DOHH2 (cell line): ENCODE measurements at regions not wholly inside any gene's neighbourhood (a gene's known extent, or its start where the extent isn't known, plus 50 kb on each side); places are given as distances from the start of the nearest gene placed in this dataset.

ENCODE experiments used
- H3F3A ChIP-seq: fragments of 200-600 bp; sonication (generic), shearing (Covaris generic); 2 replicates; pipeline ENCODE4 v1.6.0; 2016; ENCODE audit warnings: antibody characterized with exemption, mild to moderate bottlenecking; ENCODE audit not compliant: control insufficient read depth, insufficient read depth
- H3K27ac ChIP-seq: fragments of 200-600 bp; sonication (generic); 2 replicates; pipeline ENCODE4 v1.5.1; 2014; ENCODE audit warnings: low read depth, mild to moderate bottlenecking, low read length, moderate library complexity
- H3K27me3 ChIP-seq: fragments of 200-600 bp; sonication (generic); 2 replicates; pipeline ENCODE4 v1.6.1; 2014; ENCODE audit warnings: mild to moderate bottlenecking, low read length, mixed read lengths; ENCODE audit not compliant: control insufficient read depth
- H3K36me3 ChIP-seq: fragments of 200-600 bp; sonication (generic); 2 replicates; pipeline ENCODE4 v1.6.1; 2014; ENCODE audit warnings: mild to moderate bottlenecking, low read length, moderate library complexity, mixed read lengths; ENCODE audit not compliant: control insufficient read depth
- H3K4me1 ChIP-seq: fragments of 200-600 bp; sonication (generic); 2 replicates; pipeline ENCODE4 v1.6.1; 2014; ENCODE audit warnings: mild to moderate bottlenecking, low read length, mixed read lengths; ENCODE audit not compliant: control insufficient read depth
- H3K4me2 ChIP-seq: fragments of 200-600 bp; sonication (generic); 2 replicates; pipeline ENCODE4 v1.6.0; 2014; ENCODE audit warnings: mild to moderate bottlenecking, low read length, moderate library complexity
- H3K4me3 ChIP-seq: fragments of 200-600 bp; sonication (generic); 2 replicates; pipeline ENCODE4 v1.5.1; 2014; ENCODE audit warnings: mild to moderate bottlenecking, low read length, mixed read lengths
- H3K79me2 ChIP-seq: fragments of 200-600 bp; sonication (generic); 2 replicates; pipeline ENCODE4 v1.6.1; 2014; ENCODE audit warnings: mild to moderate bottlenecking, low read length, mixed read lengths; ENCODE audit not compliant: control insufficient read depth
- H3K9me2 ChIP-seq: fragments of 200-600 bp; sonication (generic); replicated peaks from 2 replicates; pipeline ENCODE4 v1.6.1; 2014; ENCODE audit warnings: mild to moderate bottlenecking, low read length, mixed read lengths; ENCODE audit not compliant: control insufficient read depth
- H3K9me3 ChIP-seq: fragments of 200-600 bp; sonication (generic); 2 replicates; pipeline ENCODE4 v1.6.1; 2014; ENCODE audit warnings: antibody characterized with exemption, low read length, mixed read lengths; ENCODE audit not compliant: control insufficient read depth, insufficient read depth
- H4K20me1 ChIP-seq: fragments of 200-600 bp; sonication (generic); 2 replicates; pipeline ENCODE4 v1.6.0; 2014; ENCODE audit warnings: low read depth, mild to moderate bottlenecking, antibody characterized with exemption, low read length, moderate library complexity; ENCODE audit not compliant: control insufficient read depth, insufficient read depth
- EZH2phosphoT487 ChIP-seq: fragments of 200-600 bp; sonication (generic); IDR thresholded peaks from 2 replicates; pipeline ENCODE4 v1.6.1; 2017; ENCODE audit warnings: borderline replicate concordance, mild to moderate bottlenecking, antibody characterized with exemption, low read length, moderate library complexity, mixed read lengths
- TF ChIP-seq, protein P1 (sequence below): fragments of 200-600 bp; sonication (generic); IDR thresholded peaks from one replicate; pipeline ENCODE4 v1.5.1; 2014; ENCODE audit warnings: antibody characterized with exemption, mild to moderate bottlenecking, low read depth, low read length; ENCODE audit not compliant: poor library complexity, severe bottlenecking

DNA sequence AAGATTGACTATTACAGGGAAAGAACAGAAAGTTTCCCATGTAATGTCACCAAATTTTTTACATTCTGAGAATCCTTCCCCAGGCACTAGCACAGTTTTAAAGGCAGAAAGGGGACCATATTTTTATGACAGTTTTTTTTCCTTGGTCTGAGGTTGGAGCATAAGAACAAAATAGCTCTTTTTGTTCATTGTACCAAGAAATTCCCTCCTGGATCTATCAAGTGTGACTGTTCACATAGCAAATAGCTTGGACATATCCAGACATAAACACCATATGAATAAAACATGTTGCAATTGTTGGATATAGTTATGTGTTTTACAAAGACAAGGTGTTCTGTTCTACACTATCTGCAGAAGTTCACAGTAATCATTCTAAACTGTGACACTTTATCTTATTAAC, 182.4 kb upstream of the ADGRL2 start:
- peaks cover 5% of the 10 kb centered on the region; the same call in 1 of the 2 replicates for H3K9me3 ChIP-seq
- no peak overlapping the region for H3K4me3 ChIP-seq
- H3K27me3 ChIP-seq = no peaks in the 10 kb centered on the region
- H4K20me1 ChIP-seq = no peaks in the 10 kb centered on the region
- no peaks in the 10 kb centered on the region for H3K36me3 ChIP-seq
- no peaks in the 10 kb centered on the region for H3K4me1 ChIP-seq
- no peaks in the 10 kb centered on the region for H3F3A ChIP-seq
- no peaks in the 10 kb centered on the region for H3K9me2 ChIP-seq
- no peak overlapping the region for H3K27ac ChIP-seq
- no peak overlapping the region for H3K4me2 ChIP-seq
- no peaks in the 10 kb centered on the region for H3K79me2 ChIP-seq
- TF ChIP-seq, protein P1, sequence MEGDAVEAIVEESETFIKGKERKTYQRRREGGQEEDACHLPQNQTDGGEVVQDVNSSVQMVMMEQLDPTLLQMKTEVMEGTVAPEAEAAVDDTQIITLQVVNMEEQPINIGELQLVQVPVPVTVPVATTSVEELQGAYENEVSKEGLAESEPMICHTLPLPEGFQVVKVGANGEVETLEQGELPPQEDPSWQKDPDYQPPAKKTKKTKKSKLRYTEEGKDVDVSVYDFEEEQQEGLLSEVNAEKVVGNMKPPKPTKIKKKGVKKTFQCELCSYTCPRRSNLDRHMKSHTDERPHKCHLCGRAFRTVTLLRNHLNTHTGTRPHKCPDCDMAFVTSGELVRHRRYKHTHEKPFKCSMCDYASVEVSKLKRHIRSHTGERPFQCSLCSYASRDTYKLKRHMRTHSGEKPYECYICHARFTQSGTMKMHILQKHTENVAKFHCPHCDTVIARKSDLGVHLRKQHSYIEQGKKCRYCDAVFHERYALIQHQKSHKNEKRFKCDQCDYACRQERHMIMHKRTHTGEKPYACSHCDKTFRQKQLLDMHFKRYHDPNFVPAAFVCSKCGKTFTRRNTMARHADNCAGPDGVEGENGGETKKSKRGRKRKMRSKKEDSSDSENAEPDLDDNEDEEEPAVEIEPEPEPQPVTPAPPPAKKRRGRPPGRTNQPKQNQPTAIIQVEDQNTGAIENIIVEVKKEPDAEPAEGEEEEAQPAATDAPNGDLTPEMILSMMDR = no peak
- TF ChIP-seq EZH2phosphoT487 = no peak

DNA sequence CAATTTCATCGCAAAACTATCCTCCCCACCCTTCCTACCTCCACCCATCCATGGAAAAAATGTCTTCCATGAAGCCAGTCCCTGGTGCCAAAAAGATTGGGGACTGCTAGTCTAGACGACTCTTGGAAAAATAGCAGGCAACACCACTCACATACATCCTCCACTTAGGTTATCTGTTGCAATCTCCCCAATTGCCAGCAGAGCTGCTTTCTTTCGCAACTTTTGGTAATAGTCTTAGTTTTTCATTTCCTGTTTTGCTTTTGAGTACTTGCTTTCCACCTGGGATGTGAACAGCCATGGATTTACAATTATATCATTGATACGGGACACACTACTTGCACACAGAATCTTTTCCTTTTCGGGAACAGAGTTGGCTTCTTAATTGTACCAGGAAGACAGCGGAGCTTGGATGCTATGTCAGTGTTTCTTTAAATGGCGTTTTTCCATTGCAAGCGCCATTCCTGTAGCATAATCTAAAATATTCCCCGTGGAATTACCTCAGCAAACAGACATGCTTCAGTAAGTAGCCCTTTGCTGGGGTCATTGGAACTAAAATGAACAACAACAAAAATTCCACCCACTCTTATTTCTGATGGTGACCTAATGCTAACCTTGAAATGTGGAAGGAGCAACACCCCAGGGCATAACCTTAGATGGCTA, 183.3 kb upstream of the ADGRL2 start:
- Histone ChIP-seq H3F3A (no peaks in the 10 kb centered on the region), H3K27ac (no peak overlapping the region), H3K36me3 (no peaks in the 10 kb centered on the region)

DNA sequence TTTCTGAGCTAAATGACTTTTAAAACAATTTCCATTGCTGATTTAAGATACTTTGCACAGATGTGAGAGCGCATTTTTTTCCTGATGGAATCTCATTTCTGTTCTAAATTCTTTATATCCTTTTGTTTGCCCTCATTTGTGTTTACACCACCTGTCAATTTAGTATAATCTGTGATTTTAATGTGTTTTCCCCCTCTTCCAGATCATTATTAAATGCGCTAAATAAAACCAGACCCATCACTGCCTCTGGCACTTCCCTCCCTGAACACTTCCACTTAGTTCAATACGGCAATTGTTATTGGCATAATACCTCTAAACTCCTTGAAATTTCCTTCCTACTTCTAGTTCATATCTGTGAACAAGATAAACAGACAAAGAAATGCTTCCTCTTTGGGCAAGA, 186.9 kb upstream of the ADGRL2 start:
- Histone ChIP-seq H3K4me3 (no peak overlapping the region), H3K9me2 (no peaks in the 10 kb centered on the region), H3K36me3 (no peaks in the 10 kb centered on the region), H3K27me3 (no peaks in the 10 kb centered on the region), H4K20me1 (no peaks in the 10 kb centered on the region), H3K4me2 (no peak overlapping the region), H3K4me1 (no peaks in the 10 kb centered on the region), H3K9me3 (peaks cover 5% of the 10 kb centered on the region; the same call in 1 of the 2 replicates), H3K27ac (no peak overlapping the region), H3K79me2 (no peaks in the 10 kb centered on the region), H3F3A (no peaks in the 10 kb centered on the region)
- TF ChIP-seq, protein P1 = no peak
- no peak for TF ChIP-seq EZH2phosphoT487

More for the DNA sequence above, 183.3 kb upstream of the ADGRL2 start:
- no peak overlapping the region for H3K4me2 ChIP-seq
- no peaks in the 10 kb centered on the region for H3K4me1 ChIP-seq
- no peaks in the 10 kb centered on the region for H3K79me2 ChIP-seq
- TF ChIP-seq EZH2phosphoT487 = no peak
- TF ChIP-seq, protein P1 = no peak
- no peak overlapping the region for H3K4me3 ChIP-seq
- no peaks in the 10 kb centered on the region for H3K9me2 ChIP-seq
- no peaks in the 10 kb centered on the region for H4K20me1 ChIP-seq
- H3K9me3 ChIP-seq = peaks cover 5% of the 10 kb centered on the region; the same call in 1 of the 2 replicates
- no peaks in the 10 kb centered on the region for H3K27me3 ChIP-seq
